H1 (cell line): ENCODE measurements at regions not wholly inside any gene's neighbourhood (a gene's known extent, or its start where the extent isn't known, plus 50 kb on each side); places are given as distances from the start of the nearest gene placed in this dataset.

Experiments
- CTCF ChIA-PET: fragments of 300-600 bp; sonication (Branson Sonifier 250); formaldehyde crosslinking; loops from one replicate; lab custom pipeline; 2021; ENCODE audit not compliant: partially characterized antibody; lab: Charles Lee
- POLR2A ChIA-PET: fragments of 300-600 bp; sonication (Branson Sonifier 250); formaldehyde crosslinking; loops from one replicate; lab custom pipeline; 2021; ENCODE audit warnings: inconsistent platforms; ENCODE audit not compliant: partially characterized antibody; lab: Charles Lee
- DNase-seq, 2 experiments: peaks; one replicate each; pipeline versions ENCODE4 v3.0.0 to v3.0.0-alpha.2; 2010 to 2022; ENCODE audit warnings: low spot score in 2 of 2, low read depth in 1 of 2, mixed read lengths in 1 of 2
- FAIRE-seq: peaks from 2 replicates; lab custom pipeline; 2011; peaks lifted over from hg19 to GRCh38; lab: Jason Lieb, UNC
- H2AFZ ChIP-seq: 2 replicates; pipeline ENCODE4 v1.8.1; 2012; ENCODE audit warnings: low read length, inconsistent platforms
- H2AK5ac ChIP-seq: 2 replicates; pipeline ENCODE4 v1.6.1; 2013; ENCODE audit warnings: low read depth, low read length
- H2BK120ac ChIP-seq: replicated peaks from 2 replicates; pipeline ENCODE3; 2013; ENCODE audit warnings: low read depth, low read length, inconsistent platforms
- H2BK12ac ChIP-seq: 2 replicates; pipeline ENCODE4 v1.6.1; 2013; ENCODE audit warnings: low read depth, low read length
- H2BK15ac ChIP-seq: 2 replicates; pipeline ENCODE4 v1.6.1; 2013; ENCODE audit warnings: low read length
- H2BK20ac ChIP-seq: 2 replicates; pipeline ENCODE4 v1.6.1; 2013; ENCODE audit warnings: low read length
- H2BK5ac ChIP-seq: 2 replicates; pipeline ENCODE4 v1.6.1; 2013; ENCODE audit warnings: low read depth, low read length
- H3K14ac ChIP-seq: 2 replicates; pipeline ENCODE4 v1.6.1; 2013; ENCODE audit warnings: inconsistent platforms; ENCODE audit not compliant: insufficient read length
- H3K18ac ChIP-seq: 2 replicates; pipeline ENCODE4 v1.6.1; 2013; ENCODE audit warnings: low read length; ENCODE audit errors: extremely low read depth
- H3K23ac ChIP-seq: 2 replicates; pipeline ENCODE4 v1.6.1; 2013; ENCODE audit warnings: inconsistent platforms; ENCODE audit not compliant: insufficient read length
- H3K23me2 ChIP-seq: 2 replicates; pipeline ENCODE4 v1.6.1; 2013; ENCODE audit warnings: low read depth, low read length
- H3K27ac ChIP-seq: 2 replicates; pipeline ENCODE4 v1.6.1; 2011; ENCODE audit warnings: low read depth, low read length, inconsistent platforms
- H3K27me3 ChIP-seq, 4 experiments: replicated peaks in 1 of 4; 1 replicate in 1 of 4; 2 replicates in 3 of 4; pipeline versions ENCODE4 v1.6.1 to v1.8.1; 2011 to 2013; ENCODE audit warnings: low read length in 3 of 4, mild to moderate bottlenecking in 3 of 4, inconsistent platforms in 2 of 4, mixed read lengths in 2 of 4, moderate library complexity in 1 of 4; ENCODE audit not compliant: control insufficient read depth in 3 of 4, insufficient read depth in 3 of 4; ENCODE audit errors: extremely low read depth in 1 of 4
- H3K36me3 ChIP-seq, 4 experiments: 2 replicates each; pipeline versions ENCODE4 v1.6.1 to v1.8.1; 2011 to 2013; ENCODE audit warnings: mild to moderate bottlenecking in 4 of 4, low read length in 3 of 4, moderate library complexity in 2 of 4, control low read depth in 1 of 4, inconsistent platforms in 1 of 4; ENCODE audit not compliant: insufficient read depth in 4 of 4, control insufficient read depth in 2 of 4
- H3K4ac ChIP-seq: replicated peaks from 2 replicates; pipeline ENCODE3; 2013; ENCODE audit warnings: low read length, low read depth, mixed read lengths, inconsistent platforms; ENCODE audit not compliant: insufficient read length
- H3K4me1 ChIP-seq, 4 experiments: replicated peaks in 1 of 4; 1 replicate in 1 of 4; 2 replicates in 3 of 4; pipeline versions ENCODE4 v1.6.1 to v1.8.1; 2011 to 2013; ENCODE audit warnings: low read length in 3 of 4, inconsistent platforms in 2 of 4, mixed read lengths in 1 of 4; ENCODE audit not compliant: insufficient read depth in 4 of 4, control insufficient read depth in 3 of 4
- H3K4me2 ChIP-seq, 2 experiments: 2 replicates each; pipeline versions ENCODE4 v1.6.1 to v1.8.1; 2011 to 2013; ENCODE audit warnings: low read depth in 2 of 2, low read length in 2 of 2, control low read depth in 1 of 2, inconsistent platforms in 1 of 2, mild to moderate bottlenecking in 1 of 2; ENCODE audit not compliant: insufficient read depth in 1 of 2
- H3K4me3 ChIP-seq, 4 experiments: fragments of 200-600, 300-600 bp in 1 of 4; sonication (generic), shearing (Covaris generic), sonication (Bioruptor Twin) in 1 of 4; 2 replicates each; pipeline versions ENCODE4 v1.5.1 to v1.8.1; 2011 to 2016; ENCODE audit warnings: low read length in 4 of 4, low read depth in 3 of 4, control low read depth in 2 of 4, inconsistent platforms in 2 of 4, mild to moderate bottlenecking in 2 of 4, mixed read lengths in 1 of 4, moderate library complexity in 1 of 4; ENCODE audit not compliant: insufficient read depth in 2 of 4; ENCODE audit errors: extremely low read depth in 1 of 4
- H3K56ac ChIP-seq: replicated peaks from 2 replicates; pipeline ENCODE3; 2013; ENCODE audit warnings: low read depth, mild to moderate bottlenecking, mixed read lengths, low read length, inconsistent platforms; ENCODE audit not compliant: insufficient read length
- H3K79me1 ChIP-seq: 2 replicates; pipeline ENCODE4 v1.6.1; 2013; ENCODE audit warnings: low read depth, low read length, control low read depth
- H3K79me2 ChIP-seq, 2 experiments: 2 replicates each; pipeline versions ENCODE4 v1.6.1 to v1.8.1; 2012 to 2013; ENCODE audit warnings: low read length in 2 of 2, mild to moderate bottlenecking in 2 of 2, inconsistent platforms in 1 of 2; ENCODE audit not compliant: insufficient read depth in 2 of 2, control insufficient read depth in 1 of 2
- H3K9ac ChIP-seq, 4 experiments: replicated peaks in 1 of 4; 1 replicate in 1 of 4; 2 replicates in 3 of 4; pipeline versions ENCODE4 v1.6.1 to v1.8.1; 2011 to 2013; ENCODE audit warnings: low read depth in 3 of 4, low read length in 3 of 4, control low read depth in 2 of 4, mild to moderate bottlenecking in 2 of 4, moderate library complexity in 2 of 4, inconsistent platforms in 1 of 4; ENCODE audit errors: extremely low read depth in 1 of 4
- H3K9me3 ChIP-seq, 2 experiments: 2 replicates each; pipeline versions ENCODE4 v1.6.1 to v1.8.1; 2012 to 2013; ENCODE audit warnings: mild to moderate bottlenecking in 2 of 2, moderate library complexity in 2 of 2, control low read depth in 1 of 2, inconsistent platforms in 1 of 2, low read depth in 1 of 2, low read length in 1 of 2, mixed read lengths in 1 of 2; ENCODE audit not compliant: insufficient read depth in 2 of 2
- H4K20me1 ChIP-seq, 2 experiments: replicated peaks in 1 of 2; 2 replicates each; pipeline versions ENCODE3 to v1.8.1; 2011 to 2013; ENCODE audit warnings: inconsistent platforms in 2 of 2, low read length in 2 of 2, mild to moderate bottlenecking in 1 of 2; ENCODE audit not compliant: insufficient read depth in 2 of 2, control insufficient read depth in 1 of 2
- H4K5ac ChIP-seq: 2 replicates; pipeline ENCODE4 v1.6.1; 2013; ENCODE audit warnings: low read length, low read depth, mixed read lengths, inconsistent platforms; ENCODE audit not compliant: insufficient read length
- H4K8ac ChIP-seq: 2 replicates; pipeline ENCODE4 v1.8.0; 2013; ENCODE audit warnings: mild to moderate bottlenecking, moderate library complexity, low read length, inconsistent platforms; ENCODE audit not compliant: insufficient read depth; ENCODE audit errors: extremely low read depth
- H4K91ac ChIP-seq: replicated peaks from 2 replicates; pipeline ENCODE3; 2013; ENCODE audit warnings: low read length, mixed read lengths, inconsistent platforms; ENCODE audit not compliant: insufficient read length
- BACH1 ChIP-seq: IDR thresholded peaks from 2 replicates; pipeline ENCODE4 v1.6.1; 2012; ENCODE audit warnings: low read length, improper control_type of control experiment
- RBBP5 ChIP-seq: IDR thresholded peaks from 2 replicates; pipeline ENCODE4 v1.7.1; 2012; ENCODE audit warnings: low read depth, mild to moderate bottlenecking, inconsistent platforms, low read length, moderate library complexity, borderline replicate concordance
- SIN3A ChIP-seq, 2 experiments: IDR thresholded peaks in 1 of 2; conservative IDR thresholded peaks in 1 of 2; 2 replicates each; pipeline ENCODE4 v1.6.1; 2011 to 2012; ENCODE audit warnings: low read length in 2 of 2, improper control_type of control experiment in 1 of 2, low read depth in 1 of 2, mild to moderate bottlenecking in 1 of 2
- TCF12 ChIP-seq: IDR thresholded peaks from 2 replicates; pipeline ENCODE4 v1.6.1; 2011; ENCODE audit warnings: low read depth, mild to moderate bottlenecking, low read length
- WGBS, 2 experiments: shearing (Covaris generic) in 1 of 2; methylation state at CpG; one replicate each; pipeline versions ENCODE4 v1.1.6 to v1.1.7; 2013 to 2015; ENCODE audit warnings: low lambda C conversion rate in 2 of 2, mixed read lengths in 2 of 2, inconsistent platforms in 1 of 2, low coverage in 1 of 2, missing lambda C conversion rate in 1 of 2; ENCODE audit not compliant: insufficient replicate concordance in 2 of 2, insufficient coverage in 1 of 2, insufficient read length in 1 of 2; ENCODE audit errors: extremely low coverage in 1 of 2, missing lambda C conversion rate in 1 of 2; 5-methylcytosine and 5-hydroxymethylcytosine counted together
- TF ChIP-seq, protein P1 (sequence below): IDR thresholded peaks from 2 replicates; pipeline ENCODE4 v1.6.1; 2012; ENCODE audit warnings: low read length, inconsistent platforms
- TF ChIP-seq, protein P2 (sequence below): IDR thresholded peaks from 2 replicates; pipeline ENCODE4 v1.6.1; 2011; ENCODE audit warnings: low read depth, mild to moderate bottlenecking, low read length; ENCODE audit not compliant: insufficient read depth

DNA sequence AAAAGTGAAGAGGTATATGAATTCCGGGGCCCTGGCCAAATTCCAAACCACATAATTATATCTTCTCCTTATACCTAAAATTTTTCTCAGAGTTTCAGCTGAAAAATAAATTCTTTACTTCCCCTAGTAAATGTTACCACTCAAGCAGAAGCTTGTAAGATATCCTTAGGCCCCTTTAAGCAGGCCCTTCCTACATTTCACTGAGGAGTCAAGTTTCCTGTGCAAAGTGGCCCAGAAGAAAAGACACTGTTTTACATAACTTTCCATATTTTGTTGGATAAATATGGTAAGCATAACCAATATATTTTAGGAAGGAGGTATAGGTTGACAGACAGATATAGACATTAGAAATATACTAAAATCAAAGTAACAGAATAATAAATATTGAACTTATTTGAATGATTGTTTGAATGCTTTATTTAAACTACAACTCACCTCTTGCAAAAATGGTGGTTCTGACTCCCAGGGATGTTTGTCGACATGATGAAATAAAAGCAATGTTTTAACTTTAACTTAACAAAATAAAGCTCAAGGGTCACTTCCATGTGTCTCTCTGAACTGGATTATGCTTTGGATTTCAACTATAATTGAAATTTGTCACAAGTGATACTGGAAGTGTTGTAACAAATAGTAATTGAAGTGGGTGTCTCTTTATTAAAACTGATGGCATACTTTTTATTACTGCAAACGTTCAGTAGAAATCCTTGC, 141.2 kb downstream of the SPRY2 start:
- H2BK15ac ChIP-seq, result no peak overlapping the region
- H2AFZ ChIP-seq, result no peak overlapping the region
- no peaks in the 10 kb centered on the region for H3K79me1 ChIP-seq
- no peaks in the 10 kb centered on the region for H3K27me3 ChIP-seq
- ChIA-PET CTCF (no interaction called here), POLR2A (no interaction called here)
- no peaks in the 10 kb centered on the region for H3K9me3 ChIP-seq
- H4K91ac ChIP-seq, result no peak overlapping the region
- no peak for TF ChIP-seq BACH1
- TF ChIP-seq, protein P1, sequence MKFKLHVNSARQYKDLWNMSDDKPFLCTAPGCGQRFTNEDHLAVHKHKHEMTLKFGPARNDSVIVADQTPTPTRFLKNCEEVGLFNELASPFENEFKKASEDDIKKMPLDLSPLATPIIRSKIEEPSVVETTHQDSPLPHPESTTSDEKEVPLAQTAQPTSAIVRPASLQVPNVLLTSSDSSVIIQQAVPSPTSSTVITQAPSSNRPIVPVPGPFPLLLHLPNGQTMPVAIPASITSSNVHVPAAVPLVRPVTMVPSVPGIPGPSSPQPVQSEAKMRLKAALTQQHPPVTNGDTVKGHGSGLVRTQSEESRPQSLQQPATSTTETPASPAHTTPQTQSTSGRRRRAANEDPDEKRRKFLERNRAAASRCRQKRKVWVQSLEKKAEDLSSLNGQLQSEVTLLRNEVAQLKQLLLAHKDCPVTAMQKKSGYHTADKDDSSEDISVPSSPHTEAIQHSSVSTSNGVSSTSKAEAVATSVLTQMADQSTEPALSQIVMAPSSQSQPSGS, result no peak
- no peak for TF ChIP-seq RBBP5
- TF ChIP-seq, protein P2, sequence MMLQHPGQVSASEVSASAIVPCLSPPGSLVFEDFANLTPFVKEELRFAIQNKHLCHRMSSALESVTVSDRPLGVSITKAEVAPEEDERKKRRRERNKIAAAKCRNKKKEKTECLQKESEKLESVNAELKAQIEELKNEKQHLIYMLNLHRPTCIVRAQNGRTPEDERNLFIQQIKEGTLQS, result no peak
- TF ChIP-seq SIN3A (conservative IDR thresholded peaks at IDR 0.05 in 1 of 2, IDR thresholded peaks at IDR 0.05 in 1 of 2; ENCODE audit: low read depth in 1 of 2, low read length in 2 of 2), result no peak
- no peak for TF ChIP-seq TCF12
- no peak overlapping the region for H3K23ac ChIP-seq
- no peak overlapping the region for H3K18ac ChIP-seq
- no peaks in the 10 kb centered on the region for H3K23me2 ChIP-seq
- FAIRE-seq (no peak), DNase-seq (no peak)
- no peak overlapping the region for H3K9ac ChIP-seq
- H3K79me2 ChIP-seq, result no peaks in the 10 kb centered on the region
- no peak overlapping the region for H3K4ac ChIP-seq
- no peaks in the 10 kb centered on the region for H4K20me1 ChIP-seq
- no peak overlapping the region for H2BK12ac ChIP-seq
- H3K36me3 ChIP-seq, result no peaks in the 10 kb centered on the region
- no peak overlapping the region for H3K4me2 ChIP-seq
- H4K5ac ChIP-seq, result no peak overlapping the region
- H3K56ac ChIP-seq, result no peak overlapping the region
- no peak overlapping the region for H2BK20ac ChIP-seq
- no peak overlapping the region for H3K14ac ChIP-seq
- no peak overlapping the region for H2BK120ac ChIP-seq
- no peak overlapping the region for H3K4me3 ChIP-seq
- WGBS, 2 experiments, result 86% methylated on average over 3 of the region's 3 CpGs; no CpG with 5 or more reads in 1 of the 2 experiments
- no peak overlapping the region for H2AK5ac ChIP-seq
- no peak overlapping the region for H3K27ac ChIP-seq
- H4K8ac ChIP-seq, result no peak overlapping the region
- H2BK5ac ChIP-seq, result no peak overlapping the region
- H3K4me1 ChIP-seq, result no peaks in the 10 kb centered on the region
